H1 (cell line): ENCODE measurements at regions not wholly inside any gene's neighbourhood (a gene's known extent, or its start where the extent isn't known, plus 50 kb on each side); places are given as distances from the start of the nearest gene placed in this dataset.

Source experiments
- KDM4A ChIP-seq: IDR thresholded peaks from one replicate; pipeline ENCODE4 v1.7.1; 2012; ENCODE audit warnings: low read depth, mild to moderate bottlenecking, moderate library complexity, low read length, inconsistent platforms; ENCODE audit not compliant: severe bottlenecking
- TBP ChIP-seq: IDR thresholded peaks from 2 replicates; pipeline ENCODE4 v1.6.1; 2011; ENCODE audit warnings: low read depth, low read length, improper control_type of control experiment
- TF ChIP-seq, protein P1 (sequence below): fragments of 300-600 bp; sonication (generic); IDR thresholded peaks from 2 replicates; pipeline ENCODE4 v1.7.1; 2012; ENCODE audit warnings: low read length, moderate library complexity, mild to moderate bottlenecking, inconsistent platforms; ENCODE audit not compliant: insufficient replicate concordance

DNA sequence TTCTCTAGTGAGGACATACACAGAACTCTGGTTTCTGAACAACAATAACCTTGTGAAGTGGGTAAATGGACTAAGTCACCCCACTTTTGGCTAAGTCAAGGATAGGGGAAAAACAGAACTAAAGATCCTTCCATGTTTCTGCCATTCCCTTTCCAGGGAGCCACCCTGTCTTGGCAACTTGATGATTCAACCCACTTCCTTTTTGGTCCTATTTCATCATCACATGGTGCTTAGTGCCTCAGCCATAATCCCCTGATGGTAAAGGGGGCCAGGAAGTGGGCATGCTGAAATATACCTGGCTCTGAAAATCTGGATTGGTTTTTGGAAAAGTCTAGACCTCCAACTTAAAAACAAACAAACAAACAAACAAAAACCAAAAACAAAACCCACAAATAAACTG is 206.4 kb upstream of the FOXD3 start (continued):
- TF ChIP-seq, protein P1, sequence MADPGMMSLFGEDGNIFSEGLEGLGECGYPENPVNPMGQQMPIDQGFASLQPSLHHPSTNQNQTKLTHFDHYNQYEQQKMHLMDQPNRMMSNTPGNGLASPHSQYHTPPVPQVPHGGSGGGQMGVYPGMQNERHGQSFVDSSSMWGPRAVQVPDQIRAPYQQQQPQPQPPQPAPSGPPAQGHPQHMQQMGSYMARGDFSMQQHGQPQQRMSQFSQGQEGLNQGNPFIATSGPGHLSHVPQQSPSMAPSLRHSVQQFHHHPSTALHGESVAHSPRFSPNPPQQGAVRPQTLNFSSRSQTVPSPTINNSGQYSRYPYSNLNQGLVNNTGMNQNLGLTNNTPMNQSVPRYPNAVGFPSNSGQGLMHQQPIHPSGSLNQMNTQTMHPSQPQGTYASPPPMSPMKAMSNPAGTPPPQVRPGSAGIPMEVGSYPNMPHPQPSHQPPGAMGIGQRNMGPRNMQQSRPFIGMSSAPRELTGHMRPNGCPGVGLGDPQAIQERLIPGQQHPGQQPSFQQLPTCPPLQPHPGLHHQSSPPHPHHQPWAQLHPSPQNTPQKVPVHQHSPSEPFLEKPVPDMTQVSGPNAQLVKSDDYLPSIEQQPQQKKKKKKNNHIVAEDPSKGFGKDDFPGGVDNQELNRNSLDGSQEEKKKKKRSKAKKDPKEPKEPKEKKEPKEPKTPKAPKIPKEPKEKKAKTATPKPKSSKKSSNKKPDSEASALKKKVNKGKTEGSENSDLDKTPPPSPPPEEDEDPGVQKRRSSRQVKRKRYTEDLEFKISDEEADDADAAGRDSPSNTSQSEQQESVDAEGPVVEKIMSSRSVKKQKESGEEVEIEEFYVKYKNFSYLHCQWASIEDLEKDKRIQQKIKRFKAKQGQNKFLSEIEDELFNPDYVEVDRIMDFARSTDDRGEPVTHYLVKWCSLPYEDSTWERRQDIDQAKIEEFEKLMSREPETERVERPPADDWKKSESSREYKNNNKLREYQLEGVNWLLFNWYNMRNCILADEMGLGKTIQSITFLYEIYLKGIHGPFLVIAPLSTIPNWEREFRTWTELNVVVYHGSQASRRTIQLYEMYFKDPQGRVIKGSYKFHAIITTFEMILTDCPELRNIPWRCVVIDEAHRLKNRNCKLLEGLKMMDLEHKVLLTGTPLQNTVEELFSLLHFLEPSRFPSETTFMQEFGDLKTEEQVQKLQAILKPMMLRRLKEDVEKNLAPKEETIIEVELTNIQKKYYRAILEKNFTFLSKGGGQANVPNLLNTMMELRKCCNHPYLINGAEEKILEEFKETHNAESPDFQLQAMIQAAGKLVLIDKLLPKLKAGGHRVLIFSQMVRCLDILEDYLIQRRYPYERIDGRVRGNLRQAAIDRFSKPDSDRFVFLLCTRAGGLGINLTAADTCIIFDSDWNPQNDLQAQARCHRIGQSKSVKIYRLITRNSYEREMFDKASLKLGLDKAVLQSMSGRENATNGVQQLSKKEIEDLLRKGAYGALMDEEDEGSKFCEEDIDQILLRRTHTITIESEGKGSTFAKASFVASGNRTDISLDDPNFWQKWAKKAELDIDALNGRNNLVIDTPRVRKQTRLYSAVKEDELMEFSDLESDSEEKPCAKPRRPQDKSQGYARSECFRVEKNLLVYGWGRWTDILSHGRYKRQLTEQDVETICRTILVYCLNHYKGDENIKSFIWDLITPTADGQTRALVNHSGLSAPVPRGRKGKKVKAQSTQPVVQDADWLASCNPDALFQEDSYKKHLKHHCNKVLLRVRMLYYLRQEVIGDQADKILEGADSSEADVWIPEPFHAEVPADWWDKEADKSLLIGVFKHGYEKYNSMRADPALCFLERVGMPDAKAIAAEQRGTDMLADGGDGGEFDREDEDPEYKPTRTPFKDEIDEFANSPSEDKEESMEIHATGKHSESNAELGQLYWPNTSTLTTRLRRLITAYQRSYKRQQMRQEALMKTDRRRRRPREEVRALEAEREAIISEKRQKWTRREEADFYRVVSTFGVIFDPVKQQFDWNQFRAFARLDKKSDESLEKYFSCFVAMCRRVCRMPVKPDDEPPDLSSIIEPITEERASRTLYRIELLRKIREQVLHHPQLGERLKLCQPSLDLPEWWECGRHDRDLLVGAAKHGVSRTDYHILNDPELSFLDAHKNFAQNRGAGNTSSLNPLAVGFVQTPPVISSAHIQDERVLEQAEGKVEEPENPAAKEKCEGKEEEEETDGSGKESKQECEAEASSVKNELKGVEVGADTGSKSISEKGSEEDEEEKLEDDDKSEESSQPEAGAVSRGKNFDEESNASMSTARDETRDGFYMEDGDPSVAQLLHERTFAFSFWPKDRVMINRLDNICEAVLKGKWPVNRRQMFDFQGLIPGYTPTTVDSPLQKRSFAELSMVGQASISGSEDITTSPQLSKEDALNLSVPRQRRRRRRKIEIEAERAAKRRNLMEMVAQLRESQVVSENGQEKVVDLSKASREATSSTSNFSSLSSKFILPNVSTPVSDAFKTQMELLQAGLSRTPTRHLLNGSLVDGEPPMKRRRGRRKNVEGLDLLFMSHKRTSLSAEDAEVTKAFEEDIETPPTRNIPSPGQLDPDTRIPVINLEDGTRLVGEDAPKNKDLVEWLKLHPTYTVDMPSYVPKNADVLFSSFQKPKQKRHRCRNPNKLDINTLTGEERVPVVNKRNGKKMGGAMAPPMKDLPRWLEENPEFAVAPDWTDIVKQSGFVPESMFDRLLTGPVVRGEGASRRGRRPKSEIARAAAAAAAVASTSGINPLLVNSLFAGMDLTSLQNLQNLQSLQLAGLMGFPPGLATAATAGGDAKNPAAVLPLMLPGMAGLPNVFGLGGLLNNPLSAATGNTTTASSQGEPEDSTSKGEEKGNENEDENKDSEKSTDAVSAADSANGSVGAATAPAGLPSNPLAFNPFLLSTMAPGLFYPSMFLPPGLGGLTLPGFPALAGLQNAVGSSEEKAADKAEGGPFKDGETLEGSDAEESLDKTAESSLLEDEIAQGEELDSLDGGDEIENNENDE = no peak
- no peak for TF ChIP-seq TBP
- no peak for TF ChIP-seq KDM4A
